Prostate gland (tissue), 2 donors: ENCODE measurements at regions not wholly inside any gene's neighbourhood (a gene's known extent, or its start where the extent isn't known, plus 50 kb on each side); places are given as distances from the start of the nearest gene placed in this dataset.
A peak's percentile ranks its signal among the peaks of the same experiment; 100 is the strongest.

Source experiments
- DNase-seq: peaks from one replicate; pipeline ENCODE4 v3.0.0-alpha.2; 2019; ENCODE audit warnings: low spot score
- H3K27ac ChIP-seq, 2 donors: fragments of 200-600 bp; sonication (generic); 2 replicates each; pipeline ENCODE4 v1.5.1; 2017 to 2019
- H3K27me3 ChIP-seq: fragments of 200-600 bp; sonication (generic); replicated peaks from 2 replicates; pipeline ENCODE4 v1.5.1; 2019; ENCODE audit not compliant: insufficient read depth
- H3K36me3 ChIP-seq, 2 donors: fragments of 200-600 bp; sonication (generic); 1 replicate in 1 of 2; 2 replicates in 1 of 2; pipeline versions ENCODE4 v1.5.1 to v1.8.1; 2017 to 2019
- H3K4me1 ChIP-seq: fragments of 200-600 bp; sonication (generic); replicated peaks from 2 replicates; pipeline ENCODE4 v1.5.1; 2019
- H3K4me3 ChIP-seq, 2 donors: fragments of 200-600 bp; sonication (generic); 2 replicates each; pipeline ENCODE4 v1.5.1; 2017 to 2019
- H3K9me3 ChIP-seq: fragments of 200-600 bp; sonication (generic); 2 replicates; pipeline ENCODE4 v1.5.1; 2017
- POLR2A ChIP-seq: fragments of 450-650 bp; IDR thresholded peaks from one replicate; pipeline ENCODE4 v1.6.1; 2016; ENCODE audit warnings: antibody characterized with exemption, mild to moderate bottlenecking
- POLR2AphosphoS5 ChIP-seq: sonication (generic); formaldehyde crosslinking; IDR thresholded peaks from one replicate; pipeline ENCODE4 v1.6.1; 2017; ENCODE audit warnings: antibody characterized with exemption
- WGBS: methylation state at CpG from one replicate; pipeline ENCODE4 v1.1.5; 2018; 5-methylcytosine and 5-hydroxymethylcytosine counted together
- intact Hi-C: fragments of 100-400 bp; cut with DNase I; formaldehyde crosslinking; loops from one replicate; pipeline ENCODE4 v1.14.2; 2022
- TF ChIP-seq, protein P1 (sequence below), 4 experiments: fragments of 200-600 bp in 2 of 4; fragments of 450-650 bp in 2 of 4; sonication (generic) in 2 of 4; IDR thresholded peaks; 1 replicate in 3 of 4; 2 replicates in 1 of 4; pipeline ENCODE4 v1.5.1; 2016 to 2019; ENCODE audit warnings: antibody characterized with exemption in 4 of 4, mild to moderate bottlenecking in 2 of 4, moderate library complexity in 2 of 4

DNA sequence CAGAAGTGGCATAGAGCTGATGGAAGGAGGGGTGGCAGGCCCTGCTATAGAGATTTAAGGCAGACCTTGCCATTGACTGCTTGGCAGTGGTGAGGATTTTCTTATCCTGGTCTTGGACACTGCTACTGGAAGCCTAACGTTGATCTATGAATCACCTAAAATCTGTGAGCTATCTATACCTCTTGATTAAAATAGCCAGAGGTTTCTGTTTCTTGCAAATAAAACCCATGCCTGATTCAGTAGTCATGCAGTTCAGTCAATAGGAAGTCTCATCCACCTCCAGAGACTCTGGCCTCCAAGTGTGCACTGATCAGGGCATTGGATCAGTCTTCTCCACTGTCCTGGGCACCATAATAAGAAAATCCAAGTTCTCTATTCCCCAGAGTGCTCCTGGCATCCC lies 286.5 kb downstream of the PTEN start:
- TF ChIP-seq, protein P1, sequence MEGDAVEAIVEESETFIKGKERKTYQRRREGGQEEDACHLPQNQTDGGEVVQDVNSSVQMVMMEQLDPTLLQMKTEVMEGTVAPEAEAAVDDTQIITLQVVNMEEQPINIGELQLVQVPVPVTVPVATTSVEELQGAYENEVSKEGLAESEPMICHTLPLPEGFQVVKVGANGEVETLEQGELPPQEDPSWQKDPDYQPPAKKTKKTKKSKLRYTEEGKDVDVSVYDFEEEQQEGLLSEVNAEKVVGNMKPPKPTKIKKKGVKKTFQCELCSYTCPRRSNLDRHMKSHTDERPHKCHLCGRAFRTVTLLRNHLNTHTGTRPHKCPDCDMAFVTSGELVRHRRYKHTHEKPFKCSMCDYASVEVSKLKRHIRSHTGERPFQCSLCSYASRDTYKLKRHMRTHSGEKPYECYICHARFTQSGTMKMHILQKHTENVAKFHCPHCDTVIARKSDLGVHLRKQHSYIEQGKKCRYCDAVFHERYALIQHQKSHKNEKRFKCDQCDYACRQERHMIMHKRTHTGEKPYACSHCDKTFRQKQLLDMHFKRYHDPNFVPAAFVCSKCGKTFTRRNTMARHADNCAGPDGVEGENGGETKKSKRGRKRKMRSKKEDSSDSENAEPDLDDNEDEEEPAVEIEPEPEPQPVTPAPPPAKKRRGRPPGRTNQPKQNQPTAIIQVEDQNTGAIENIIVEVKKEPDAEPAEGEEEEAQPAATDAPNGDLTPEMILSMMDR (IDR thresholded peaks at IDR 0.05), result no peak
- no peak for TF ChIP-seq POLR2AphosphoS5
- no peak for TF ChIP-seq POLR2A
- Histone ChIP-seq H3K4me1 (no peaks in the 10 kb centered on the region), H3K9me3 (no peaks in the 10 kb centered on the region), H3K27ac (no peak overlapping the region), H3K27me3 (no peaks in the 10 kb centered on the region), H3K4me3 (no peak overlapping the region), H3K36me3 (no peaks in the 10 kb centered on the region)
- intact Hi-C loops, result no loop called here
- DNase-seq, result no peak
- 71% methylated on average over 1 of the region's 1 CpG for WGBS

DNA sequence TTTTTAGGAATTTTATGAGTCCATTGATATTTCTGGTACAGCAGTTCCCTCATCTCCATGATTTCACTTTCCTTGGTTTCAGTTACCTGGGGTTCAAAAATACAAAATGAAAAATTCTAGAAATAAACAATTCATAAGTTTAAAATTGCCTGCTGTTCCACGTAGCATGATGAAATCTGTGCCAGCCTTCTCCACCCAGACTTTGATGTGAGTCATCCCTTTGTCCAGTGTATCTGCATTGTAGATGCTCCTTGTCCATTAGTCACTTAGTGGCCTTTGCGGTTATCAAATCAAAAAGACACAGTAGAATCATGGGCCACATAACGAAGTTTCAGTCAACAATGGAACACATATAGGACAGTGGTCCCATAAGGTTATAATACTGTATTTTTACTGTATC lies 286.9 kb downstream of the PTEN start:
- Histone ChIP-seq H3K9me3 (no peaks in the 10 kb centered on the region), H3K27me3 (no peaks in the 10 kb centered on the region), H3K27ac (no peak overlapping the region), H3K36me3 (no peaks in the 10 kb centered on the region), H3K4me3 (no peak overlapping the region), H3K4me1 (no peaks in the 10 kb centered on the region)
- DNase-seq, result no peak
- intact Hi-C loops, result no loop called here
- WGBS, result 90% methylated on average over 3 of the region's 3 CpGs
- TF ChIP-seq, protein P1 (IDR thresholded peaks at IDR 0.05), result no peak

DNA sequence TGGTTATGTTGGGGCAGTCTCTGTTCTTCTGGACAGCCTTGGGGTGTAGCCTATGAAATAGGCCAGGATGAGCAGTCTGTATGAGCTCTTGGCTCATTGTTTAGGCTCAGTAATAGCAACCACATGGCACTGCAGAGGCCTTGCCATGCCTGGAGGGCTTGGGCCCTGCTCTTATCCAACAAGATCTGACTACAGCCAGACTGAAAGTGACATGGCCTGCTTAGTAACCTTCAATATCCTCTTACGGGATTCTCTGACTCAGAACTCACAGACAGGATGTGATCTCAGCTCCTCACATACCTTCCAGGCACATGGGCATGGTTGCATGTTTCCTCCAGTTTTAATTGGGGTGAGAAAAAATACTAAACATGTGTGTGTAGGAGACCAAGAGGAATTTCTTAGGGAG lies 289.3 kb downstream of the PTEN start:
- no peaks in the 10 kb centered on the region for H3K36me3 ChIP-seq
- H3K9me3 ChIP-seq, result no peaks in the 10 kb centered on the region
- no peak for TF ChIP-seq POLR2AphosphoS5
- TF ChIP-seq, protein P1 (IDR thresholded peaks at IDR 0.05), result no peak
- TF ChIP-seq POLR2A, result no peak
- peak; percentile 29 for DNase-seq
- intact Hi-C loops, result no loop called here
- no peak overlapping the region for H3K27ac ChIP-seq
- H3K4me1 ChIP-seq, result no peaks in the 10 kb centered on the region
- no peaks in the 10 kb centered on the region for H3K27me3 ChIP-seq
- no peak overlapping the region for H3K4me3 ChIP-seq
- WGBS, result 64% methylated on average over 1 of the region's 1 CpG

DNA sequence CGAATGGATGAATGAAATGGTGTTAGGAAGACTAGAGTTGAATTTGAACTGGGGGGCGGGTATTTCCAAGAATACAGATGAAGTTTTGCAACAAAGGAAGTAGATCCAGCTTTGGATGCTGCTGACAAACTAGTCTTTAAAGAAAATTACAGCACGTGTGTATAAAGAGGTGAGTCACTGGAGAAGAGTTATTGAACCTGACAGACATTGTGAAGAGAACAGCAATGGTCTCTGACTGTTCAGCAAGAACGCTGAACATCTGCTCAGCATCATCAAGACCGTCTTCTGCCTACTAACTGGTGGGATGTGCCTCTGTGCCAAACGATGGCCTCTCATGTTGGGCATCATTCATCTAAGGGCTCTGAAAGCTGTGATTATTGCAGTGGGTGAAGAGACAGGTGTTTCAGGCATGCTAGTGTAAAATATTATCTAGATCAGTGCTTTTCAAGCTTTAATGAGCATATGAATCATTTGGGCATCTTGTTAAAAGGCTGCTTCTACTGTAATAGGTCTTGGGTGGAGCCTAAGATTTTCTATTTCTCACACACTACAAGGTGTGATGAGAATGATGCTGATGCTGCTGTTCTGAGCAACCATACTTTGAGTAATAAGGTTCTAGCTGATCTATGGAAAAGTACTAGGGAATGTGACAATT lies 291.3 kb downstream of the PTEN start:
- H3K27ac ChIP-seq, result no peak overlapping the region

DNA sequence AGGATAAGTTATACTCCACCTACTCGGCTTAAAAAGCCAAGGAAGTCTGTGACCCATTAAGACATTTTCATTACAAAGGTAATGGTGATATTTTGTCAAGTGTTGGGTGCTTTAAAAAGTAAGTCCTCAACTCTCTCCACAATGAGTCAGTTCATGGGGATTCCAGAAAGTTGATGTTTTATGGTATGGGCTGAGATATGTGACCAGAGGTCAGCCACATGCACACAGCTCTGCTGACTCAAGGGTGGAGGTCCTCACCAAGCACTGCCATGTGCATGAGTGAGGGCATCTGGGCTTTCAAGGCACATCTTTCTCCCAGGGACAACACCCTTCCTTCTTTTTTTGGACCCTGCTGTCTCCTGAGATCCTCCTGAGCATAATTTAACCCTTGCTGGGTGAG lies 292.9 kb downstream of the PTEN start:
- no peaks in the 10 kb centered on the region for H3K36me3 ChIP-seq
- no peak overlapping the region for H3K4me3 ChIP-seq
- 91% methylated on average over 1 of the region's 1 CpG for WGBS
- intact Hi-C loops, result loop anchor here (5.0 kb wide), 1 partner anchor 91 kb away; no protein-coding TSS in a partner anchor
- no peaks in the 10 kb centered on the region for H3K27me3 ChIP-seq
- no peak for DNase-seq
- H3K27ac ChIP-seq, result no peak overlapping the region
- TF ChIP-seq, protein P1 (IDR thresholded peaks at IDR 0.05), result no peak
- no peak for TF ChIP-seq POLR2AphosphoS5
- TF ChIP-seq POLR2A, result no peak
- no peaks in the 10 kb centered on the region for H3K9me3 ChIP-seq
- no peaks in the 10 kb centered on the region for H3K4me1 ChIP-seq

More for the DNA sequence above, 291.3 kb downstream of the PTEN start:
- no peak for DNase-seq
- intact Hi-C loops, result loop anchor here (5.0 kb wide), 1 partner anchor 93 kb away; no protein-coding TSS in a partner anchor
- H3K27me3 ChIP-seq, result no peaks in the 10 kb centered on the region
- 79% methylated on average over 6 of the region's 6 CpGs for WGBS
- H3K4me1 ChIP-seq, result no peaks in the 10 kb centered on the region
- no peak for TF ChIP-seq POLR2AphosphoS5
- no peak for TF ChIP-seq POLR2A
- TF ChIP-seq, protein P1 (IDR thresholded peaks at IDR 0.05), result no peak
- H3K4me3 ChIP-seq, result no peak overlapping the region
- no peaks in the 10 kb centered on the region for H3K9me3 ChIP-seq
- no peaks in the 10 kb centered on the region for H3K36me3 ChIP-seq
